ENCODE measurements at regions not wholly inside any gene's neighbourhood (a gene's known extent, or its start where the extent isn't known, plus 50 kb on each side); places are given as distances from the start of the nearest gene placed in this dataset.

- CTCF ChIA-PET: interaction anchor here (0.8 to 1.8 kb wide), 3 partner anchors 9 to 18 kb away, joined by 3 to 5 read pairs (median 3); no protein-coding TSS in a partner anchor
- DNase-seq (ENCODE audit: extremely low spot score): no peak
- POLR2A ChIA-PET: interaction anchor here (0.5 kb wide), 1 partner anchor 17 kb away, joined by 3 read pairs; no protein-coding TSS in a partner anchor
- TF ChIP-seq, protein P1, sequence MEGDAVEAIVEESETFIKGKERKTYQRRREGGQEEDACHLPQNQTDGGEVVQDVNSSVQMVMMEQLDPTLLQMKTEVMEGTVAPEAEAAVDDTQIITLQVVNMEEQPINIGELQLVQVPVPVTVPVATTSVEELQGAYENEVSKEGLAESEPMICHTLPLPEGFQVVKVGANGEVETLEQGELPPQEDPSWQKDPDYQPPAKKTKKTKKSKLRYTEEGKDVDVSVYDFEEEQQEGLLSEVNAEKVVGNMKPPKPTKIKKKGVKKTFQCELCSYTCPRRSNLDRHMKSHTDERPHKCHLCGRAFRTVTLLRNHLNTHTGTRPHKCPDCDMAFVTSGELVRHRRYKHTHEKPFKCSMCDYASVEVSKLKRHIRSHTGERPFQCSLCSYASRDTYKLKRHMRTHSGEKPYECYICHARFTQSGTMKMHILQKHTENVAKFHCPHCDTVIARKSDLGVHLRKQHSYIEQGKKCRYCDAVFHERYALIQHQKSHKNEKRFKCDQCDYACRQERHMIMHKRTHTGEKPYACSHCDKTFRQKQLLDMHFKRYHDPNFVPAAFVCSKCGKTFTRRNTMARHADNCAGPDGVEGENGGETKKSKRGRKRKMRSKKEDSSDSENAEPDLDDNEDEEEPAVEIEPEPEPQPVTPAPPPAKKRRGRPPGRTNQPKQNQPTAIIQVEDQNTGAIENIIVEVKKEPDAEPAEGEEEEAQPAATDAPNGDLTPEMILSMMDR (IDR thresholded peaks at IDR 0.05; ENCODE audit: control extremely low read depth, extremely low read depth, low read depth, missing control alignments): no peak
Measured at GRCh38 chr10:78744491-78745090, 324.2 kb upstream of the ZMIZ1 start.

DNA sequence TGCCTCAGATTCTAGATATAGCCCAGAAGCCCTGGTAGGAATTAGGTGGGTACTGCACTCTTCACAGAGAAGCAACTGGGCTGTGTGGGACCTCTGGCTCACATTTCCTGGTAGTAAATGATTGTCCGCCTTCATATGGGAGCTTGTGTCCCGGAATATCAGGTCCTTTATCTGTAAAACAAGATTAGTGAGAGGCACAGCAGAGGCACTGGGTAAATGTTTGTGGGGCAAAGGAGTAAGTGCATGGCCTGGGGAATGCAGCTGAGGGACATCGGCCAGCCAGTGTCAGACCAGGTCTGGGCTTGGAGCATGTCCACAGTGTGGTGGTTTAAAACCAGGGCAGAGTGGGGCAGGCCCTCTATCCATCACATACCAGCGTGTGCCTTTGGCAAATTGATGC, 323.3 kb upstream of the ZMIZ1 start:
- ChIA-PET CTCF (no interaction called here), POLR2A (no interaction called here)
- DNase-seq (ENCODE audit: extremely low spot score): no peak
- TF ChIP-seq, protein P1 (IDR thresholded peaks at IDR 0.05; ENCODE audit: control extremely low read depth, extremely low read depth, low read depth, missing control alignments): no peak

DNA sequence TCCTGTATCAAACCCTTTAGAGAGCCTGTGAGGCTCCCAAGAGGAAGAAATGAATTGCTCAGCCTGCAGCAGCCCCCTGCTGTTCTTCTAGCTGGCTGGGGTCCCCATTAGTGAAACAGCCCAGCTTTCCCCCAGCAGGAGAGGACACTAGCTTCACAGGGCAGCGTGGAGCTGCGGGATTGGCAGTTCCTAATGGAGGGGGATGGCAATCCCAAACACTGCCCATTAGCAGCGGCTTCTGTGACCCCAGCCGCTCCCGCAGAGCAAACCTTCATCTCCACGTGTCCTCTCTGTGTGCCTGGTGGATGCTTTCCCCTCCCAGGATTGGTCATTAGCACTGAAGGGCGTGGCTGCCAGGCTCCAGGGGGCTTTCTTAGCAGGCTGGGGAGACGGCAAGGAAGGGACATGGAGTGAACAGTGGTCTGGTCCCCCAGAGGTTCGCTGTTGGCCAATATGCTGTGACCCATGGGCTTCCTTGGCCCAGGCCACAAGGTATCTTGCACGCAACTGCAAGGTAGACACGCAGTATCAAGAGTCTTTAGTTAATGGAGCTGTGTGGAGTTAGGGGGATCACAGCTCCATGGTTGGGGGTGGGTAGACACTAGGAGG, 322.5 kb upstream of the ZMIZ1 start:
- ChIA-PET CTCF (no interaction called here), POLR2A (no interaction called here)
- DNase-seq (ENCODE audit: extremely low spot score): no peak
- TF ChIP-seq, protein P1 (IDR thresholded peaks at IDR 0.05; ENCODE audit: control extremely low read depth, extremely low read depth, low read depth, missing control alignments): no peak

GRCh38 chr10:78747401-78748234, 321.1 kb upstream of the ZMIZ1 start:
- POLR2A ChIA-PET: no interaction called here
- TF ChIP-seq, protein P1 (IDR thresholded peaks at IDR 0.05; ENCODE audit: control extremely low read depth, extremely low read depth, low read depth, missing control alignments): no peak

GRCh38 chr10:78748235-78748533, 320.6 kb upstream of the ZMIZ1 start:
- TF ChIP-seq, protein P1 (IDR thresholded peaks at IDR 0.05; ENCODE audit: control extremely low read depth, extremely low read depth, low read depth, missing control alignments): no peak
- CTCF ChIA-PET: no interaction called here
- POLR2A ChIA-PET: no interaction called here
- no peak for DNase-seq (ENCODE audit: extremely low spot score)

More at GRCh38 chr10:78747401-78748234, 321.1 kb upstream of the ZMIZ1 start:
- no peak for DNase-seq (ENCODE audit: extremely low spot score)
- CTCF ChIA-PET: interaction anchor here (1.3 kb wide), 1 partner anchor 9 kb away, joined by 4 read pairs; no protein-coding TSS in a partner anchor

GRCh38 chr10:78749200-78749599, 319.6 kb upstream of the ZMIZ1 start:
- TF ChIP-seq, protein P1 (IDR thresholded peaks at IDR 0.05; ENCODE audit: control extremely low read depth, extremely low read depth, low read depth, missing control alignments): no peak
- no peak for DNase-seq (ENCODE audit: extremely low spot score)
- ChIA-PET POLR2A (no interaction called here), CTCF (no interaction called here)

All from GM10248 (cell line).